NCI-H2196 treated with DMSO at 0.1 percent for 48 hours (cell line): ENCODE measurements at regions not wholly inside any gene's neighbourhood (a gene's known extent, or its start where the extent isn't known, plus 50 kb on each side); places are given as distances from the start of the nearest gene placed in this dataset.
"Not testable (repeated sequence)": the region's sequence is repeated elsewhere in the genome, so short reads cannot be mapped to it uniquely, and the experiment has no call there.

Experiments used
- DNase-seq: peaks from one replicate; lab custom pipeline; 2025; ENCODE audit not compliant: unreplicated experiment; lab: John Stamatoyannopoulos, UW

DNA sequence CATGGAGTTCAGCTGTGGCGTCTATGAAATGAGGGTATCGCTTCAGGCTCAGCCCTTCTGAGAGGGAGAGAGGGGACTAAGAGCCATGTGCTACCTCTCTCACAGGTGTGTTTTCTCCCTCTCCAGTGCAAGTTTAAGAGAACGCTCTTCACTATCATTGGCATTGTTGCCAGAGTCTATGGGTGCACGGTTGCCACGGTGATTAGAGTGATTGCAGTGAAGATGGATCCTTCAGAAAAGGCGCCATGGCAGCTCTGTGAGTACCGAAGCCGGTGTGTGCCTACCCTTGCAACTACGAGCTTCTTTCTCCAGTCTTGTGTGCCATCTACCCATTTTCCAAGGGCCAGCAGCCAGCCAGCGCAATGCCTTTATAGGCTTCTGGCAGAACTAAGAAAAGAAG, 290.5 kb downstream of the OMA1 start:
- DNase-seq = no peak

DNA sequence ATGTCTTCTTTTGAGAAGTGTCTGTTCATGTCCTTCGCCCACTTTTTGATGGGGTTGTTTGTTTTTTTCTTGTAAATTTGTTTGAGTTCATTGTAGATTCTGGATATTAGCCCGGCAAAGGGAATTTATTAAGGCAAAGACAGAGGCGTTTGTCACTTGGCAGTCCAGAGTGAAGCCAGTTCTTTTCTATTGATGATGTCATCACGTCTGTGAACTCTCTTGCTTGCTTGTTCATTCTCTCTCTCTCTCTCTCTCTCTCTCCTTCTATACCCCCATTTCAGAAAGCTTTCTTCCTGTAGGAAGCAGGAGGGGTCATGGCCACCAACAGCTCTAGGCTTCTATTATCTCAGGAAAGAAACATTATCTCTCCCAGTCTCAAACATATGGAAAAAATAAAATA, 291.3 kb downstream of the OMA1 start:
- no peak for DNase-seq

DNA sequence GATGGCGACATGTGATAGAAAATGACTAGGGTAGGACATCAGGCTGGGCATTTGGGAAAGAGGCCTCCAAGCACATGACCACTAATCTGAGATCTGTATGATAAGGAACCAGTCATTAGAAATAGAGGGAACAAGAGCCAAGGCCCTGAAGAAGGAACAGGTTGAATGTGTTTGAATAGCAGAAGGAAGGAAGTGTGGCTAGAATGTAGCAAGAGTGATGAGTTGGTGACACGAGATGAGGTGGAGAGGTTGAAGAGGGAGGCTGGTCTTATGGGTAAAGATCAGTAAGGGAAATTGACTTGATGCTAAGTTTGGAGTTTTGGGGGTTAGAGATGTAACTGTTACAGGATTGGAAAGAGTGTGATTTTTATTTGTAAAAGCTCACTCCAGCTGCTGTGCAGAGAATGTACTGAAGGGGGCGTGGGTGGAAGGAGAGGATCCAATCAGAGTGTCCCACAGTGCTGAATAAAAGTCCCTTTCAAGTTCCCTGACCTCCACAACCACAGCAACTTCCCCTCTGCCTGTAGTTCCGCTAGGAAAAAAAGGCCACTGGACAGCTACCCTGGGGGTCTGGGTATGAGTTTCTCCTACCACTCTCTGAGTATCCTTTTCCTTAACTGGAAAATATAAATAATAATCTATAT, 295.0 kb downstream of the OMA1 start:
- DNase-seq = no peak

- no peak for DNase-seq
Observed at GRCh38 chr1:58250587-58250948, 296.0 kb downstream of the OMA1 start.

GRCh38 chr1:58249737-58250586, 296.6 kb downstream of the OMA1 start:
- no peak for DNase-seq

DNA sequence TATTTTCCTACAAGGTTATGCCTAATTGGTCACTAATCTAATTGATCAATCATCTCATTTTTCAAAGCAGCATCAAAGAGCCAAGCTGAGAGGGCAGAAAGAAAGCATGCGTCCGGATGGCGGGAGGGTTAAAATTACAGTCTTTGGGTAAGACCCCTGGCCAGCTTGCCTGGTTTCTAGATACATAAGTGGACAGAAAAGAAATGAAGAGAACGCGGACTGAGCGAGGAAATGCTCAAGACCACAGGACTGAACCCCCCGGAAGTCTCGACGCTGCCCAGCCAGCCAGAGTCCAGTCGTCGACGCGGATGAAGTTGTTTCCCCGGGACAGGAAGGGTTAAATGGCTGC, 297.2 kb downstream of the OMA1 start:
- no peak for DNase-seq

GRCh38 chr1:58248791-58249190, 297.7 kb downstream of the OMA1 start:
- DNase-seq = no peak

GRCh38 chr1:58248072-58248471, 298.5 kb downstream of the OMA1 start:
- no peak for DNase-seq

- no peak for DNase-seq
Observed at GRCh38 chr1:58246549-58246948, 300.0 kb downstream of the OMA1 start.

- DNase-seq = no peak
Observed at GRCh38 chr1:58244872-58245271, 301.7 kb downstream of the OMA1 start.

DNA sequence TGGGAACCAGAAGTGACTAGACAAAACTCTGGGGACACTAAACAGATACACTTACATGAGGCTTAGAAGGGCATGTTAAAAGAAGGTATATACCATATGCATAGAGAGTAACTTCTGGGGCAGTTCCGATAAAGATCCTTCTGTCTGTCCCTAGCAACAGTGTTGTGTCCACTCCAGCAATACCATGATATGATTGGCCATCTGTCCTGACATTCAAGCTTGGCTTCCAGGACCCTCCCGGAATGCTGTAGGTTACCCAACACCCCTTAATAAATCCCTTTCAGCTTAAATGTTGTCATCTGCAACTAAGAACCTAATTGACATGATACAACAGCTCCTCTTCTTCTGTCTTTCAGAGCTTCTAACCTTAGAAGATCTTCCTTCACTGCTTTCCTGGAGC, 307.7 kb downstream of the OMA1 start:
- DNase-seq = no peak

DNA sequence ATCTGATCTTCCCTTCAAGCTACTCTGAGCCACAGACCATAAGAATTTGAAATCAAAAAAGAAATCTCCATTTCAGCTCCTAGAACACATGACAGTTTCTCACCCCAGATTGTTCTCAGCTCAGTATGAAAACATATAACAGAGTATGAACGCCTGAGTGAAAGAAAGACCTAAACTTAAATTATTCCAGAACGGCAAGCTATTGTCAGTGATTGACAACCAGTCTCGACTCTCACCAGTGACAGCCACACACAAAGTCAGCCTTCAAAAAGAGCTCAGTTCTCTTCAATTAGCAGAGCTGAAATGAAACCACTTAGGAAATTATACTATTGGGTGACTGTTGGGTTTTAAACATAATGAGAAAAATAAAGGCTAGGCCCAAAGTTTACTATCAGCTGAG, 312.8 kb downstream of the OMA1 start:
- no peak for DNase-seq

GRCh38 chr1:58231204-58231603, 315.3 kb downstream of the OMA1 start:
- no peak for DNase-seq

DNA sequence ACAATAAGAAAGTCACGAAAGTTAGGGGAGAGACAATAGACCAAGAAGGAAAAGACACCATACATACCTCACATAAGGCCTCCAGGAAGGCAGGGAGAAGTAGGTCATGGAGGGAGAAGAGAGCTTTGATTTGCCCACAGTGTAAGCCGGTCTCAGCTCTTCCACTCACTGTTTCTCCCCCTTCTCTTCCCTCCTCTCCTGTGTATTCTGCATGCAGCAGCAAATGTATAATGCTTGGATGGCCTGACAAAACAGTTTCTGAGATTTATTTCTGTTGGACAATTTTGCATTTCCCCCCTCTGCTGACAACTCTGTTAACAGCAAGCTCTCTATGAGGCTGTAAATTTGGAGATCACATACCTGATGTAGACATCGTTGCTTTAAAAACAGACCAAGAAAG, 318.9 kb downstream of the OMA1 start:
- no peak for DNase-seq

DNA sequence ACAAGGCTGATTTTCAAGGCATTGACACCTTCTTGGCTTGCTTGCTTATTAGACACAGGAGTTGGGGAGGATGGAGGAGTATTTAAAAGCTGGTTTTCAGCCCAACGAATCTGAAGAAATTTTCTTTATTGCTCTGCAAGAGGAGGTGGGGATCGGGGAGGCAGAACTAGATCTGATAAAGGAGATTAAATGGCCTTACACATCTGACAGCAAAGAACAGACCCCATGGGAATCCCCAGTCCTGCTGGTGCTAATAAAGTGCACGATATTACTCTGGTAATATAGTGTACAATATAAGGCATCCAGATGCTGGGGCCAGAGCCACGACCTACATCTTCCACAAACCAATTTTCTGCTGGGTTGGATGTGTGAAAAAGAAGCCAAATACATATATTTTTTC, 323.0 kb downstream of the OMA1 start:
- DNase-seq = no peak

GRCh38 chr1:58220836-58221472, 325.6 kb downstream of the OMA1 start:
- DNase-seq = no peak

DNA sequence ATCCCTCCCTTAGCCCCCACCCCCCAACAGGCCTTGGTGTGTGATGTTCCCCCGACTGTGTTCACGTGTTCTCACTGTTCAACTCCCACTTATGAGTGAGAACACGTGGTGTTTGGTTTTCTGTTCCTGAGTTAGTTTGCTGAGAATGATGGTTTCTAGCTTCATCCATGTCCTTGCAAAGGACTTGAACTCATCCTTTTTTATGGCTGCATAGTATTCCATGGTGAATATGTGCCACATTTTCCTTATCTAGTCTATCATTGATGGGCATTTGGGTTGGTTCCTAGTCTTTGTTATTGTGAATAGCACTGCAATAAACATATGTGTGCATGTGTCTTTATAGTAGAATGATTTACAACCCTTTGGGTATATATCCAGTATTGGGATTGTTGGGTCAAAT, 330.4 kb downstream of the OMA1 start:
- DNase-seq = not testable (repeated sequence)

DNA sequence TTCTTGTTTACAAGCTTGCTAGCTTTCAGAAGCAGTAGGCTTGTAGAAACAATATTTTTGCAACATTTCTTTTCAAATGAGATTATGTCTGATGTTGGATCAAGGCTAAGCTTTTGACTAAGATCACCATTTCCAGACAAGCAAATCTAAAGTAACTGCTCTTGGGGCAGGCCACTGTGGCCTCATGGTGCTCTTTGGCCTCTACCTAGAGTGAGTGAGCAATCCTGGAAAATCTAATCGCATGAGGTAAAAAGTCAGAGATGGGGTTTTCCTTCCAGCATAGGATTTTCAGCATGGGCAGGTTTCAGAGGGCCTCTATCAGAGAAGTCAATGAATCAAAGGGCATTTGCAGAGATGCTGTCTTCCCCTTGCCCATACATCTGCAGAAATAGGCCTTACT, 331.9 kb downstream of the OMA1 start:
- DNase-seq = no peak

DNA sequence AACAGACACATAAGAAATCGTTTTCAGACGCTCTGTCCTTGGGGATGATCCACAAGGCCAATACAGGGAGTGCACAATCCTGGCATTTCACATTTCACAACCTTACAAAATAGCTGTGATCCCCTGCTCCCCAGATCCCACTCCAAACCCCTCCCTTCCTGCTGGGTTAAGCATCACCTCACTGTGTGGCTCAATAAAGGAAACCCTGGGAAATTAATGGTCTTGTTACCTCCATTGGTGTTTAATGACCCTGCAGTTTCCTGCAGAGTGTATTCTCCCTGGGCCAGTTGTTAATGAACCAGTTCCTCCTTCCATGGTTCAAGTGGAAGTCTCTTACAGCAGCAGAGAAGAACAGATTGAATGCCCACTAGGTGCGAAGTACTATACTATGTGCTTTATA, 334.7 kb downstream of the OMA1 start:
- no peak for DNase-seq

DNA sequence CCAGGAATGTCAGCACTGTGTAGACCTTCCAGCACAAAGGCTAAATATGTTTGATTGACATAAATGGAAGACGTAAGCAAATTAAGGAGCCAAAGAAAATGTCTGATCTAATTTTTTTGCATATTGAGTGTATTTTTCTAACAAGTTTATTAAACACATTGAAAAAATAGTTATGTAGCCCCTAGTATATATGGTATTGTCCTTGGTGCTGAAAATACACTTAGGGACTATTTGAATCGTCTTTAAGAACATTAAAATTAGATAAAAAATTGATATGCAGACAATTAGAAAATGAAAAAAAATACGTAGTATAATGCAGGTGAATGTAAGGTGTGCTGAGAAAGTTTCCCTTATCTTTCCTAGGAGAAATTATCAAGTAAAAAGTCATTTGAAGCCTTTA, 337.0 kb downstream of the OMA1 start:
- DNase-seq = no peak

DNA sequence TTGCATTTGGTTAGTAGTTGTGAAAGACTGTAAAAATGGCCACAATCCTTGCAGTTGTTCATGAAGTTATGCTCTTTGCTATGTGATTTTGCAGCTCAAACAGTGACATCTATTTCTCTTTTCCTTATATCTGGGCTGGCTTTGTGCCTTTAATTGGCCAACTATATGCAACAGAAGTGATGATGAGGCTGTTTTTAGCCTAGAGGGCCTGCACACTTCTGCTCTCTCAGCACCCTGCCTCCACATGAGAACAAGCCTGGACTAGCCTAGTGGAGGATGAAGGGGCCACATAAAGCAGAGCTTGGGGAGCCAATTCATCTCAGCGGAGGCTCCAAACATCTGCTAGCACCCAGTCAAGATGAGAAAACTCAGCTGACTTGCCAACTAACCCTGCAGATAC, 339.8 kb downstream of the OMA1 start:
- DNase-seq = no peak

GRCh38 chr1:58204284-58204683, 342.2 kb downstream of the OMA1 start:
- no peak for DNase-seq
